WTC11 (cell line): ENCODE measurements at regions not wholly inside any gene's neighbourhood (a gene's known extent, or its start where the extent isn't known, plus 50 kb on each side); places are given as distances from the start of the nearest gene placed in this dataset.

Source experiments
- ATAC-seq: fragments of 200-7000 bp; cut with Tn5 transposase; 2 replicates; pipeline ENCODE4 v1.10.0; 2021; ENCODE audit warnings: mild to moderate bottlenecking, moderate library complexity
- CTCF ChIA-PET: fragments of 300-600 bp; sonication (Branson Sonifier 250); formaldehyde crosslinking; loops from one replicate; lab custom pipeline; 2021; ENCODE audit warnings: antibody characterized with exemption; lab: Charles Lee
- POLR2A ChIA-PET: fragments of 350-600 bp; sonication (Branson Sonifier 250); formaldehyde crosslinking; loops from one replicate; lab custom pipeline; 2021; ENCODE audit warnings: antibody characterized with exemption; lab: Charles Lee
- DNase-seq: peaks from one replicate; pipeline ENCODE4 v3.0.0; 2021; ENCODE audit warnings: low spot score
- H3K27ac Mint-ChIP-seq: 2 replicates; pipeline ENCODE4 v1.8.0; 2021; ENCODE audit warnings: mixed read lengths
- H3K27me3 Mint-ChIP-seq: 2 replicates; pipeline ENCODE4 v1.8.0; 2021; ENCODE audit warnings: low read depth, mild to moderate bottlenecking, moderate library complexity, mixed read lengths
- H3K36me3 Mint-ChIP-seq: 2 replicates; pipeline ENCODE4 v1.8.0; 2021; ENCODE audit warnings: mixed read lengths
- H3K4me1 Mint-ChIP-seq: 2 replicates; pipeline ENCODE4 v1.8.0; 2022; ENCODE audit warnings: mixed read lengths
- H3K4me3 Mint-ChIP-seq: 2 replicates; pipeline ENCODE4 v1.8.0; 2021; ENCODE audit warnings: mild to moderate bottlenecking, moderate library complexity, mixed read lengths
- H3K9me3 Mint-ChIP-seq: 2 replicates; pipeline ENCODE4 v1.8.0; 2021; ENCODE audit warnings: mixed read lengths
- GRHL2 ChIP-seq: fragments of 250-450 bp; sonication (Bioruptor Pico); IDR thresholded peaks from 2 replicates; pipeline ENCODE4 v1.8.0; 2022; ENCODE audit warnings: mild to moderate bottlenecking, moderate library complexity; ENCODE audit not compliant: insufficient replicate concordance, severe bottlenecking
- JAZF1 ChIP-seq: fragments of 250-450 bp; sonication (Bioruptor Pico); IDR thresholded peaks from 2 replicates; pipeline ENCODE4 v1.9.0; 2021; ENCODE audit warnings: moderate library complexity, mild to moderate bottlenecking, inconsistent platforms
- MAX ChIP-seq: sonication (generic); formaldehyde crosslinking; IDR thresholded peaks from 2 replicates; pipeline ENCODE4 v1.8.0; 2022; ENCODE audit warnings: mild to moderate bottlenecking, missing genetic modification reagents
- MLX ChIP-seq: sonication (generic); formaldehyde crosslinking; IDR thresholded peaks from 2 replicates; pipeline ENCODE4 v1.8.1; 2023; ENCODE audit warnings: mild to moderate bottlenecking, missing genetic modification reagents, moderate library complexity
- NFYB ChIP-seq: sonication (generic); formaldehyde crosslinking; conservative IDR thresholded peaks from 2 replicates; pipeline ENCODE4 v1.8.0; 2022; ENCODE audit warnings: low read depth, missing genetic modification reagents
- NR2C2 ChIP-seq: sonication (generic); formaldehyde crosslinking; IDR thresholded peaks from 2 replicates; pipeline ENCODE4 v1.8.0; 2022; ENCODE audit warnings: mild to moderate bottlenecking, missing genetic modification reagents
- SMAD4 ChIP-seq: sonication (generic); formaldehyde crosslinking; IDR thresholded peaks from 2 replicates; pipeline ENCODE4 v1.8.0; 2022; ENCODE audit warnings: mild to moderate bottlenecking, missing genetic modification reagents
- STAT6 ChIP-seq: sonication (generic); formaldehyde crosslinking; conservative IDR thresholded peaks from 2 replicates; pipeline ENCODE4 v1.8.1; 2023; ENCODE audit warnings: mild to moderate bottlenecking, low read depth, missing genetic modification reagents, moderate library complexity
- ZMAT4 ChIP-seq: fragments of 250-450 bp; sonication (Bioruptor Pico); IDR thresholded peaks from 2 replicates; pipeline ENCODE4 v1.9.0; 2021; ENCODE audit warnings: mild to moderate bottlenecking
- ZNF232 ChIP-seq: sonication (generic); formaldehyde crosslinking; IDR thresholded peaks from 2 replicates; pipeline ENCODE4 v1.8.0; 2022; ENCODE audit warnings: mild to moderate bottlenecking, missing genetic modification reagents
- ZNF263 ChIP-seq: sonication (generic); formaldehyde crosslinking; IDR thresholded peaks from 2 replicates; pipeline ENCODE4 v1.8.1; 2022; ENCODE audit warnings: low read depth, mild to moderate bottlenecking, moderate library complexity, missing genetic modification reagents
- ZNF416 ChIP-seq: fragments of 250-450 bp; sonication (Bioruptor Pico); IDR thresholded peaks from 2 replicates; pipeline ENCODE4 v1.9.0; 2021; ENCODE audit warnings: mild to moderate bottlenecking, inconsistent platforms
- ZNF423 ChIP-seq: fragments of 250-450 bp; sonication (Bioruptor Pico); IDR thresholded peaks from 2 replicates; pipeline ENCODE4 v2.1.2; 2022; ENCODE audit warnings: mild to moderate bottlenecking, moderate library complexity
- ZNF425 ChIP-seq: fragments of 250-450 bp; sonication (Bioruptor Pico); conservative IDR thresholded peaks from 2 replicates; pipeline ENCODE4 v1.9.0; 2021; ENCODE audit warnings: mild to moderate bottlenecking
- TF ChIP-seq, protein P1 (sequence below): sonication (generic); formaldehyde crosslinking; IDR thresholded peaks from 2 replicates; pipeline ENCODE4 v1.8.1; 2022; ENCODE audit warnings: mild to moderate bottlenecking, moderate library complexity, missing genetic modification reagents
- TF ChIP-seq, protein P2 (sequence below): sonication (generic); formaldehyde crosslinking; IDR thresholded peaks from 2 replicates; pipeline ENCODE4 v1.8.1; 2023; ENCODE audit warnings: mild to moderate bottlenecking, moderate library complexity, missing genetic modification reagents
- TF ChIP-seq, protein P3 (sequence below): fragments of 250-450 bp; sonication (Bioruptor Pico); IDR thresholded peaks from 2 replicates; pipeline ENCODE4 v1.9.0; 2021; ENCODE audit warnings: mild to moderate bottlenecking, borderline replicate concordance

GRCh38 chr13:112181336-112182067 lies 114.6 kb downstream of the SOX1 start (continued):
- TF ChIP-seq STAT6 (no peak), MLX (CRISPR knock-in tag) (no peak), ZNF232 (CRISPR knock-in tag) (no peak)

- TF ChIP-seq, protein P1, sequence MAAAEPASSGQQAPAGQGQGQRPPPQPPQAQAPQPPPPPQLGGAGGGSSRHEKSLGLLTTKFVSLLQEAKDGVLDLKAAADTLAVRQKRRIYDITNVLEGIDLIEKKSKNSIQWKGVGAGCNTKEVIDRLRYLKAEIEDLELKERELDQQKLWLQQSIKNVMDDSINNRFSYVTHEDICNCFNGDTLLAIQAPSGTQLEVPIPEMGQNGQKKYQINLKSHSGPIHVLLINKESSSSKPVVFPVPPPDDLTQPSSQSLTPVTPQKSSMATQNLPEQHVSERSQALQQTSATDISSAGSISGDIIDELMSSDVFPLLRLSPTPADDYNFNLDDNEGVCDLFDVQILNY = no peak
- TF ChIP-seq JAZF1 (CRISPR knock-in tag) = no peak
- TF ChIP-seq, protein P2, sequence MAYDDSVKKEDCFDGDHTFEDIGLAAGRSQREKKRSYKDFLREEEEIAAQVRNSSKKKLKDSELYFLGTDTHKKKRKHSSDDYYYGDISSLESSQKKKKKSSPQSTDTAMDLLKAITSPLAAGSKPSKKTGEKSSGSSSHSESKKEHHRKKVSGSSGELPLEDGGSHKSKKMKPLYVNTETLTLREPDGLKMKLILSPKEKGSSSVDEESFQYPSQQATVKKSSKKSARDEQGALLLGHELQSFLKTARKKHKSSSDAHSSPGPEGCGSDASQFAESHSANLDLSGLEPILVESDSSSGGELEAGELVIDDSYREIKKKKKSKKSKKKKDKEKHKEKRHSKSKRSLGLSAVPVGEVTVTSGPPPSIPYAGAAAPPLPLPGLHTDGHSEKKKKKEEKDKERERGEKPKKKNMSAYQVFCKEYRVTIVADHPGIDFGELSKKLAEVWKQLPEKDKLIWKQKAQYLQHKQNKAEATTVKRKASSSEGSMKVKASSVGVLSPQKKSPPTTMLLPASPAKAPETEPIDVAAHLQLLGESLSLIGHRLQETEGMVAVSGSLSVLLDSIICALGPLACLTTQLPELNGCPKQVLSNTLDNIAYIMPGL (CRISPR knock-in tag) = no peak
- TF ChIP-seq ZNF416 (CRISPR knock-in tag) = no peak
- TF ChIP-seq ZNF423 (CRISPR knock-in tag) = no peak
- TF ChIP-seq SMAD4 (CRISPR knock-in tag) = no peak
- TF ChIP-seq GRHL2 (CRISPR knock-in tag) = no peak
- TF ChIP-seq NFYB (CRISPR knock-in tag) = no peak
- TF ChIP-seq, all 79 proteins: peak for 0
- no peak for ATAC-seq
- no peak overlapping the region for H3K4me3 Mint-ChIP-seq
- no peak overlapping the region for H3K27ac Mint-ChIP-seq
- H3K4me1 Mint-ChIP-seq = peaks cover 4% of the 10 kb centered on the region; the same call in 1 of the 2 replicates
- DNase-seq = no peak
- no peaks in the 10 kb centered on the region for H3K9me3 Mint-ChIP-seq
- CTCF ChIA-PET = no interaction called here
- H3K36me3 Mint-ChIP-seq = no peaks in the 10 kb centered on the region
- POLR2A ChIA-PET = no interaction called here
- no peaks in the 10 kb centered on the region; the same call in 1 of the 2 replicates for H3K27me3 Mint-ChIP-seq
These were observed 115.3 kb downstream of the SOX1 start for GRCh38 chr13:112182251-112182650.

- H3K4me1 Mint-ChIP-seq = peaks cover 4% of the 10 kb centered on the region; the same call in 1 of the 2 replicates
- no peaks in the 10 kb centered on the region for H3K36me3 Mint-ChIP-seq
- no peak overlapping the region for H3K27ac Mint-ChIP-seq
- DNase-seq (no peak), ATAC-seq (no peak)
- ChIA-PET POLR2A (no interaction called here), CTCF (no interaction called here)
- no peaks in the 10 kb centered on the region for H3K9me3 Mint-ChIP-seq
- no peaks in the 10 kb centered on the region; the same call in 1 of the 2 replicates for H3K27me3 Mint-ChIP-seq
- H3K4me3 Mint-ChIP-seq = no peak overlapping the region
- TF ChIP-seq, protein P3, sequence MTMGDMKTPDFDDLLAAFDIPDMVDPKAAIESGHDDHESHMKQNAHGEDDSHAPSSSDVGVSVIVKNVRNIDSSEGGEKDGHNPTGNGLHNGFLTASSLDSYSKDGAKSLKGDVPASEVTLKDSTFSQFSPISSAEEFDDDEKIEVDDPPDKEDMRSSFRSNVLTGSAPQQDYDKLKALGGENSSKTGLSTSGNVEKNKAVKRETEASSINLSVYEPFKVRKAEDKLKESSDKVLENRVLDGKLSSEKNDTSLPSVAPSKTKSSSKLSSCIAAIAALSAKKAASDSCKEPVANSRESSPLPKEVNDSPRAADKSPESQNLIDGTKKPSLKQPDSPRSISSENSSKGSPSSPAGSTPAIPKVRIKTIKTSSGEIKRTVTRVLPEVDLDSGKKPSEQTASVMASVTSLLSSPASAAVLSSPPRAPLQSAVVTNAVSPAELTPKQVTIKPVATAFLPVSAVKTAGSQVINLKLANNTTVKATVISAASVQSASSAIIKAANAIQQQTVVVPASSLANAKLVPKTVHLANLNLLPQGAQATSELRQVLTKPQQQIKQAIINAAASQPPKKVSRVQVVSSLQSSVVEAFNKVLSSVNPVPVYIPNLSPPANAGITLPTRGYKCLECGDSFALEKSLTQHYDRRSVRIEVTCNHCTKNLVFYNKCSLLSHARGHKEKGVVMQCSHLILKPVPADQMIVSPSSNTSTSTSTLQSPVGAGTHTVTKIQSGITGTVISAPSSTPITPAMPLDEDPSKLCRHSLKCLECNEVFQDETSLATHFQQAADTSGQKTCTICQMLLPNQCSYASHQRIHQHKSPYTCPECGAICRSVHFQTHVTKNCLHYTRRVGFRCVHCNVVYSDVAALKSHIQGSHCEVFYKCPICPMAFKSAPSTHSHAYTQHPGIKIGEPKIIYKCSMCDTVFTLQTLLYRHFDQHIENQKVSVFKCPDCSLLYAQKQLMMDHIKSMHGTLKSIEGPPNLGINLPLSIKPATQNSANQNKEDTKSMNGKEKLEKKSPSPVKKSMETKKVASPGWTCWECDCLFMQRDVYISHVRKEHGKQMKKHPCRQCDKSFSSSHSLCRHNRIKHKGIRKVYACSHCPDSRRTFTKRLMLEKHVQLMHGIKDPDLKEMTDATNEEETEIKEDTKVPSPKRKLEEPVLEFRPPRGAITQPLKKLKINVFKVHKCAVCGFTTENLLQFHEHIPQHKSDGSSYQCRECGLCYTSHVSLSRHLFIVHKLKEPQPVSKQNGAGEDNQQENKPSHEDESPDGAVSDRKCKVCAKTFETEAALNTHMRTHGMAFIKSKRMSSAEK (CRISPR knock-in tag) = no peak
- TF ChIP-seq ZNF425 (CRISPR knock-in tag) (no peak), SMAD4 (CRISPR knock-in tag) (no peak), ZMAT4 (CRISPR knock-in tag) (no peak), NR2C2 (CRISPR knock-in tag) (no peak), ZNF263 (CRISPR knock-in tag) (no peak), MAX (CRISPR knock-in tag) (no peak), ZNF232 (CRISPR knock-in tag) (no peak)
These were observed 116.0 kb downstream of the SOX1 start for GRCh38 chr13:112182846-112183531.
